ENCODE measurements at regions not wholly inside any gene's neighbourhood (a gene's known extent, or its start where the extent isn't known, plus 50 kb on each side); places are given as distances from the start of the nearest gene placed in this dataset.
"Not testable (repeated sequence)": the region's sequence is repeated elsewhere in the genome, so short reads cannot be mapped to it uniquely, and the experiment has no call there.

DNA sequence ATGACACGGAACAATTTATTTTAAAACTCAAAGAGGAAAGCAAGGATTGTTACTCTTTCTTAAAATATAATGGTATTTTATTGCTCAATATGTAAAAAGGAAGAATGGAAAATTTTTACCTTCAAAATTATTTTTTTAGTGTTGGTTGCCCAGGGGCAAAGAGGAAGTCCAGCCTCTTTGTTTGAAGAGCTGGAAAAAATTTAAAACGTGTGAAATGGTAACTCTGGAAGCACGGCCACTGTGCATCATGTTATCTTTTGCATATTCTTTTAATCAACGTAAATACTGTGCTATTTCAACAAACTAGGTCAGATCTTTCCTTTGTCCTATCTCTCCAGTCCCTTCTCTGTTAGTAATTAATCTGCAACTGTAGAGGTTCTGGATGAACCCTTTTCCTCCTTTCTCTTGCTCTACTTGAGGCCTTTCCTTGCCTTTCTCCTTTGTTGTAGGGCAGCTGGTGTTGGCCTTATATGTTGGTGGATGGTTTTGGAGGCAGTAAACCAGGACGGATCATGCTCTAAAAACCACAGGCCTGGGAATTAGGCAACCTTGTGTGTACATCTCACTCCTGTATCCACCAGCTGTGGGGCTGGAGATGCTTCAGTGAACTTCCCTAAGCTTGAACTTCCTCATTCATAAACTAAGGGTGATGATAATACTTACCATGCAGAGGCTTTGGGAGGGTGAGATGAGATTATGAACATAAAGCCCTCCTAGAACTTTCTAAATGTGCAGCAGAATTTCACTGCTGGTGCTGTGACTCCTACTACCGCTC is 143.3 kb downstream of the PRL start:
- no peaks in the 10 kb centered on the region for H3K36me3 ChIP-seq (ENCODE audit: control insufficient read depth in 4 of 4, insufficient read depth in 4 of 4, low read length in 3 of 4)

DNA sequence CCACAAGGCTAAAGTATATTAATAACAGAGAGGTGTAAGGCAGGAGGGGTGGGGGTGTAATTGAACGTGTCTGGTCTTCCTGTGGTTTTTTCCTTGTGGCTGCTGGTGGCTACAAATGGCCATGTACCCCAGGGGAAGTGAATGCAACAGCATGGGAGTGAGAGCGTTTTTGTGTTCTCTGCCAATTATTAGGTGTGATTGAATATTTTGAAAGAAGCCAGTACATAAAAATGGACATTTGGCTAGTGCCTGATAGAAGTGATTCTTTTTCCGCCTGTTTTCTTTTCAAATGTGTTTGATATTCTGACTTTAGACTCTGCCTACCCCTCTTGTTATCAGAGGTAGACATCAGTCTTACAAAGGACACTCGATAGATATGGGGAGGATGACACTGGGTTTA is 141.3 kb downstream of the PRL start:
- WGBS (ENCODE audit: insufficient coverage), result 50% methylated on average over 4 of the region's 4 CpGs
- CTCF ChIA-PET, result interaction anchor here (0.6 kb wide), 1 partner anchor 464 kb away, joined by 3 read pairs; no protein-coding TSS in a partner anchor
- Histone ChIP-seq H3K36me3 (ENCODE audit: control insufficient read depth in 4 of 4, insufficient read depth in 4 of 4, low read length in 3 of 4) (no peaks in the 10 kb centered on the region), H3K27ac (ENCODE audit: insufficient read depth in 1 of 2, low read depth in 1 of 2, low read length in 2 of 2, poor library complexity in 1 of 2, severe bottlenecking in 2 of 2) (no peak overlapping the region), H3K27me3 (replicated peaks in 2 of 5; ENCODE audit: control insufficient read depth in 4 of 5, insufficient read depth in 5 of 5, low read length in 4 of 5) (no peaks in the 10 kb centered on the region), H3K9me3 (ENCODE audit: control extremely low read depth in 1 of 5, control insufficient read depth in 4 of 5, insufficient read depth in 2 of 5, low read depth in 1 of 5, low read length in 4 of 5) (no peaks in the 10 kb centered on the region), H3K4me3 (ENCODE audit: control insufficient read depth in 1 of 7, extremely low read depth in 1 of 7, insufficient read depth in 4 of 7, low read depth in 2 of 7, low read length in 6 of 7) (peak overlapping the region in 1 of 7 experiments; percentile 1), H3K4me1 (ENCODE audit: control extremely low read depth in 1 of 4, control insufficient read depth in 4 of 4, insufficient read depth in 4 of 4, low read length in 3 of 4) (peaks cover 4 to 24% (median 10%) of the 10 kb centered on the region in 4 experiments)
- peak in 1 of 3 donors; percentile 51 for DNase-seq
- POLR2A ChIA-PET, result no interaction called here

More for the DNA sequence above, 143.3 kb downstream of the PRL start:
- DNase-seq, result peak; percentile 23 to 74 (median 72)
- H3K27ac ChIP-seq (ENCODE audit: insufficient read depth in 1 of 2, low read depth in 1 of 2, low read length in 2 of 2, poor library complexity in 1 of 2, severe bottlenecking in 2 of 2), result no peak overlapping the region
- no peaks in the 10 kb centered on the region for H3K27me3 ChIP-seq (replicated peaks in 2 of 5; ENCODE audit: control insufficient read depth in 4 of 5, insufficient read depth in 5 of 5, low read length in 4 of 5)
- ChIA-PET CTCF (interaction anchor here (1.0 kb wide), 1 partner anchor 11 kb away, joined by 3 read pairs; no protein-coding TSS in a partner anchor), POLR2A (no interaction called here)
- WGBS (ENCODE audit: insufficient coverage), result 100% methylated on average over 3 of the region's 6 CpGs
- H3K9me3 ChIP-seq (ENCODE audit: control extremely low read depth in 1 of 5, control insufficient read depth in 4 of 5, insufficient read depth in 2 of 5, low read depth in 1 of 5, low read length in 4 of 5), result no peaks in the 10 kb centered on the region
- peaks cover 6 to 26% (median 15%) of the 10 kb centered on the region in 4 experiments for H3K4me1 ChIP-seq (ENCODE audit: control extremely low read depth in 1 of 4, control insufficient read depth in 4 of 4, insufficient read depth in 4 of 4, low read length in 3 of 4)
- no peak overlapping the region for H3K4me3 ChIP-seq (ENCODE audit: control insufficient read depth in 1 of 7, extremely low read depth in 1 of 7, insufficient read depth in 4 of 7, low read depth in 2 of 7, low read length in 6 of 7)

DNA sequence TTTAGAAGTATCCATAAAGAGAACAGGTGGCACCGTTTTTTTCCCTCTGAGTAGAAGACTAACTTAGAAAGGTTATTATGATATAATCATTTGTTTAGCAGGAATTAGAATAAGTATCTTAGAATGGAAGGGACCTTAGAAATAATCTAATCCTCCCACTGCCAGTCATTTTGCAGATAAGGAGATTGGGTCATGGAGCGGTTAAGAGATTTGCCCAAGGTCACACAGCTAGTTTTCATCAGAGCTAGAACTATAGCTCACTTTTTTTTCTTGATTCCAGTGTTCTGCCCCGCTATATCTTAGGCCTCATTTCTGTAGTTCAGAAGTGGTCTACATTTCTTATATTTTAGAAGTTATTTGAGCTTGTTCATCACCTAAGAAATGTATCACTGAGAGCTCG is 139.6 kb downstream of the PRL start:
- ChIA-PET POLR2A (no interaction called here), CTCF (interaction anchor here (0.6 kb wide), 1 partner anchor 649 kb away, joined by 3 read pairs; no protein-coding TSS in a partner anchor)
- no peak for DNase-seq
- 100% methylated on average over 1 of the region's 4 CpGs for WGBS (ENCODE audit: insufficient coverage)
- H3K27ac ChIP-seq (ENCODE audit: insufficient read depth in 1 of 2, low read depth in 1 of 2, low read length in 2 of 2, poor library complexity in 1 of 2, severe bottlenecking in 2 of 2), result no peak overlapping the region
- H3K4me3 ChIP-seq (ENCODE audit: control insufficient read depth in 1 of 7, extremely low read depth in 1 of 7, insufficient read depth in 4 of 7, low read depth in 2 of 7, low read length in 6 of 7), result no peak overlapping the region
- peaks cover 4 to 24% (median 10%) of the 10 kb centered on the region in 4 experiments for H3K4me1 ChIP-seq (ENCODE audit: control extremely low read depth in 1 of 4, control insufficient read depth in 4 of 4, insufficient read depth in 4 of 4, low read length in 3 of 4)
- H3K27me3 ChIP-seq (replicated peaks in 2 of 5; ENCODE audit: control insufficient read depth in 4 of 5, insufficient read depth in 5 of 5, low read length in 4 of 5), result no peaks in the 10 kb centered on the region
- peaks cover 0 to 2% (median under 1%) of the 10 kb centered on the region in 4 experiments for H3K36me3 ChIP-seq (ENCODE audit: control insufficient read depth in 4 of 4, insufficient read depth in 4 of 4, low read length in 3 of 4)
- peaks cover 0 to 4% (median 0%) of the 10 kb centered on the region in 5 experiments for H3K9me3 ChIP-seq (ENCODE audit: control extremely low read depth in 1 of 5, control insufficient read depth in 4 of 5, insufficient read depth in 2 of 5, low read depth in 1 of 5, low read length in 4 of 5)

DNA sequence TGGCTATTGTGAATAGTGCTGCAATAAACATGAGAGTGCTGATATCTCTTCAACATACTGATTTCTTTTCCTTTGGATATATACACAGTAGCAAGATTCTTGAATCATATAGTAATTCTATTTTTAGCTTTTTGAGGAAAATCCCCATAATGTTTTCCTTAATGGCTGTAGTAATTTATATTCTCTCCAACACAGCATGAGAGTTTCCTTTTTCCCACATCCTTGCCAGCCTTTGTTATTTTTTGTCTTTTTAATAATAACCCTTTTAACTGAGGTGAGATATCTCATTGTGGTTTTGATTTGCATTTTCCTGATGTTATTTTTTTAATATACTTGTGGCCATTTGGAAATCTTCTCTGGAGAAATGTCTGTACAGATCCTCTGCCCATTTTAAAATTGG is 132.6 kb downstream of the PRL start:
- Histone ChIP-seq H3K9me3 (ENCODE audit: control extremely low read depth in 1 of 5, control insufficient read depth in 4 of 5, insufficient read depth in 2 of 5, low read depth in 1 of 5, low read length in 4 of 5) (peaks cover 0 to 6% (median 0%) of the 10 kb centered on the region in 5 experiments), H3K36me3 (ENCODE audit: control insufficient read depth in 4 of 4, insufficient read depth in 4 of 4, low read length in 3 of 4) (peaks cover 0 to 2% (median under 1%) of the 10 kb centered on the region in 4 experiments), H3K27ac (ENCODE audit: insufficient read depth in 1 of 2, low read depth in 1 of 2, low read length in 2 of 2, poor library complexity in 1 of 2, severe bottlenecking in 2 of 2) (no peak overlapping the region), H3K4me1 (ENCODE audit: control extremely low read depth in 1 of 4, control insufficient read depth in 4 of 4, insufficient read depth in 4 of 4, low read length in 3 of 4) (no peaks in the 10 kb centered on the region), H3K27me3 (replicated peaks in 2 of 5; ENCODE audit: control insufficient read depth in 4 of 5, insufficient read depth in 5 of 5, low read length in 4 of 5) (no peaks in the 10 kb centered on the region), H3K4me3 (ENCODE audit: control insufficient read depth in 1 of 7, extremely low read depth in 1 of 7, insufficient read depth in 4 of 7, low read depth in 2 of 7, low read length in 6 of 7) (no peak overlapping the region)
- ChIA-PET POLR2A (no interaction called here), CTCF (no interaction called here)
- no peak for DNase-seq

DNA sequence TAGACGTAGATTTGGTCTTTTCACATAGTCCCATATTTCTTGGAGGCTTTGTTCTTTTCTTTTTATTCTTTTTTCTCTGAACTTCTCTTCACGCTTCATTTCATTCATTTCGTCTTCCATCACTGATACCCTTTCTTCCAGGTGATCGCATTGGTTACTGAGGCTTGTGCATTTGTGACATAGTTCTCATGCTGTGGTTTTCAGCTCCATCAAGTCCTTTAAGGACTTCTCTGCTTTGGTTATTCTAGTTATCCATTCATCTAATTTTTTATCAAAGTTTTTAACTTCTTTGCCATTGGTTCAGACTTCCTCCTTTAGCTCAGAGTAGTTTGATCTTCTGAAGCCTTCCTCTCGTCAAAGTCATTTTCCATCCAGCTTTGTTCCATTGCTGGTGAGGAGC is 125.8 kb downstream of the PRL start:
- H3K27ac ChIP-seq (ENCODE audit: insufficient read depth in 1 of 2, low read depth in 1 of 2, low read length in 2 of 2, poor library complexity in 1 of 2, severe bottlenecking in 2 of 2); H3K4me1 ChIP-seq (ENCODE audit: control extremely low read depth in 1 of 4, control insufficient read depth in 4 of 4, insufficient read depth in 4 of 4, low read length in 3 of 4); H3K27me3 ChIP-seq (replicated peaks in 2 of 5; ENCODE audit: control insufficient read depth in 4 of 5, insufficient read depth in 5 of 5, low read length in 4 of 5); POLR2A ChIA-PET; DNase-seq; H3K4me3 ChIP-seq (ENCODE audit: control insufficient read depth in 1 of 7, extremely low read depth in 1 of 7, insufficient read depth in 4 of 7, low read depth in 2 of 7, low read length in 6 of 7): not testable (repeated sequence)
- Histone ChIP-seq H3K9me3 (ENCODE audit: control extremely low read depth in 1 of 5, control insufficient read depth in 4 of 5, insufficient read depth in 2 of 5, low read depth in 1 of 5, low read length in 4 of 5) (peaks cover 2 to 33% (median 26%) of the 10 kb centered on the region in 5 experiments), H3K36me3 (ENCODE audit: control insufficient read depth in 4 of 4, insufficient read depth in 4 of 4, low read length in 3 of 4) (peaks cover 0 to 27% (median 5%) of the 10 kb centered on the region in 4 experiments)
- WGBS (ENCODE audit: insufficient coverage), result 91% methylated on average over 4 of the region's 5 CpGs
- CTCF ChIA-PET, result interaction anchor here (0.9 kb wide), 1 partner anchor 14 kb away, joined by 3 read pairs; no protein-coding TSS in a partner anchor

DNA sequence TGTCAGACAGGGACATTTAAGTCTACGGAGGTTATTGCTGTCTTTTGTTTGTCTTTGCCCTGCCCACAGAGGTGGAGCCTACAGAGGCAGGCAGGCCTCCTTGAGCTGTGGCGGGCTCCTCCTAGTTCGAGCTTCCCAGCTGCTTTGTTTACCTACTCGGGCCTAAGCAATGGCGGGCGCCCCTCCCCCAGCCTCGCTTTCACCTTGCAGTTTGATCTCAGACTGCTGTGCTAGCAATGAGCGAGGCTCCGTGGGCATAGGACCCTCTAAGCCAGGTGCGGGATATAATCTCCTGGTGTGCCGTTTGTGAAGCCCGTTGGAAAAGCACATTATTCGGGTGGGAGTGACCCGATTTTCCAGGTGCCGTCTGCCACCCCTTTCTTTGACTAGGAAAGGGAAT is 125.0 kb downstream of the PRL start:
- H3K27me3 ChIP-seq (replicated peaks in 2 of 5; ENCODE audit: control insufficient read depth in 4 of 5, insufficient read depth in 5 of 5, low read length in 4 of 5); H3K4me1 ChIP-seq (ENCODE audit: control extremely low read depth in 1 of 4, control insufficient read depth in 4 of 4, insufficient read depth in 4 of 4, low read length in 3 of 4); DNase-seq; POLR2A ChIA-PET; H3K4me3 ChIP-seq (ENCODE audit: control insufficient read depth in 1 of 7, extremely low read depth in 1 of 7, insufficient read depth in 4 of 7, low read depth in 2 of 7, low read length in 6 of 7); H3K27ac ChIP-seq (ENCODE audit: insufficient read depth in 1 of 2, low read depth in 1 of 2, low read length in 2 of 2, poor library complexity in 1 of 2, severe bottlenecking in 2 of 2): not testable (repeated sequence)
- CTCF ChIA-PET, result interaction anchor here (0.9 kb wide), 1 partner anchor 13 kb away, joined by 3 read pairs; no protein-coding TSS in a partner anchor
- peaks cover 0 to 27% (median 5%) of the 10 kb centered on the region in 4 experiments for H3K36me3 ChIP-seq (ENCODE audit: control insufficient read depth in 4 of 4, insufficient read depth in 4 of 4, low read length in 3 of 4)
- 94% methylated on average over 13 of the region's 15 CpGs for WGBS (ENCODE audit: insufficient coverage)
- H3K9me3 ChIP-seq (ENCODE audit: control extremely low read depth in 1 of 5, control insufficient read depth in 4 of 5, insufficient read depth in 2 of 5, low read depth in 1 of 5, low read length in 4 of 5), result peaks cover 2 to 33% (median 26%) of the 10 kb centered on the region in 5 experiments

DNA sequence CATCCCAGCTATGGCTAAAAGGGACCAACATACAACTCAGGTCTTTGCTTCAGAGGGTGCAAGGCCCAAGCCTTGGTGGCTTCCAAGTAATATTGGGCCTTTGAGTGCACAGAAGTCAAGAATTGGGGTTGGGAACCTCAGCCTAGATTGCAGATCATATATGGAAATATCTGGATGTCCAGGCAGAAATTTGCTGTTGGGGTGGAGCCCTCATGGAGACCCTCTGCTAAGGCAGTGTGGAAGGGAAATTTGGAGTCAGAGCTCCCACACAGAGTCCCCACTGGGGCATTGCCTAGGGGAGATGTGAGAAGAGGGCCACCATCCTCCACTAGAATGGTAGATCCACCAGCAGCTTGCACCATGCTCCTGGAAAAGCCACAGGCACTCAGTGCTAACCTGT is 123.5 kb downstream of the PRL start:
- no peaks in the 10 kb centered on the region for H3K4me1 ChIP-seq (ENCODE audit: control extremely low read depth in 1 of 4, control insufficient read depth in 4 of 4, insufficient read depth in 4 of 4, low read length in 3 of 4)
- POLR2A ChIA-PET, result no interaction called here
- CTCF ChIA-PET, result no interaction called here
- H3K4me3 ChIP-seq (ENCODE audit: control insufficient read depth in 1 of 7, extremely low read depth in 1 of 7, insufficient read depth in 4 of 7, low read depth in 2 of 7, low read length in 6 of 7), result no peak overlapping the region
- peak in 2 of 3 donors; percentile 14 to 17 for DNase-seq
- no peak overlapping the region for H3K27ac ChIP-seq (ENCODE audit: insufficient read depth in 1 of 2, low read depth in 1 of 2, low read length in 2 of 2, poor library complexity in 1 of 2, severe bottlenecking in 2 of 2)
- no peaks in the 10 kb centered on the region for H3K27me3 ChIP-seq (replicated peaks in 2 of 5; ENCODE audit: control insufficient read depth in 4 of 5, insufficient read depth in 5 of 5, low read length in 4 of 5)
- peaks cover 2 to 31% (median 26%) of the 10 kb centered on the region in 5 experiments for H3K9me3 ChIP-seq (ENCODE audit: control extremely low read depth in 1 of 5, control insufficient read depth in 4 of 5, insufficient read depth in 2 of 5, low read depth in 1 of 5, low read length in 4 of 5)
- peaks cover 0 to 27% (median 5%) of the 10 kb centered on the region in 4 experiments for H3K36me3 ChIP-seq (ENCODE audit: control insufficient read depth in 4 of 4, insufficient read depth in 4 of 4, low read length in 3 of 4)
